GM12878 (cell line): ENCODE measurements at regions not wholly inside any gene's neighbourhood (a gene's known extent, or its start where the extent isn't known, plus 50 kb on each side); places are given as distances from the start of the nearest gene placed in this dataset.

Experiments
- ATAC-seq: fragments of 200-7000 bp; cut with Tn5 transposase; 3 replicates; pipeline ENCODE4 v1.9.1; 2020; ENCODE audit warnings: mild to moderate bottlenecking, moderate library complexity
- BruUV-seq: library from RNA; stranded (reverse); fragments of 400-500 nt; replicated peaks from 2 replicates; lab custom pipeline; 2021; lab: Mats Ljungman, UMichigan
- CTCF ChIA-PET: fragments of 300-600 bp; sonication (Branson Sonifier 250); formaldehyde crosslinking; extraction: SDS; loops from one replicate; lab custom pipeline; 2021; ENCODE audit warnings: inconsistent platforms; lab: Yijun Ruan, JAX
- POLR2A ChIA-PET: fragments of 350-600 bp; formaldehyde crosslinking; extraction: SDS; loops from one replicate; lab custom pipeline; 2021; ENCODE audit warnings: inconsistent platforms; lab: Charles Lee
- RAD21 ChIA-PET: fragments of 300-600 bp; sonication (Branson Sonifier 250); formaldehyde crosslinking; loops from one replicate; lab custom pipeline; 2023; ENCODE audit warnings: antibody characterized with exemption; ENCODE audit not compliant: unreplicated experiment; lab: Charles Lee
- SMC1A ChIA-PET: fragments of 300-600 bp; sonication (Branson Sonifier 250); formaldehyde crosslinking; loops from one replicate; lab custom pipeline; 2023; ENCODE audit not compliant: unreplicated experiment, uncharacterized antibody; lab: Charles Lee
- DNase-seq: peaks from one replicate; pipeline ENCODE4 v3.0.0-alpha.2; 2011; ENCODE audit warnings: low read depth, low spot score
- FAIRE-seq: peaks from 3 replicates; lab custom pipeline; 2011; peaks lifted over from hg19 to GRCh38; lab: Jason Lieb, UNC
- H2AFZ ChIP-seq: 2 replicates; pipeline ENCODE4 v1.6.0; 2011; ENCODE audit warnings: low read depth, low read length, control low read depth; ENCODE audit not compliant: control insufficient read depth
- H3K27ac ChIP-seq: 2 replicates; pipeline ENCODE4 v1.5.1; 2011; ENCODE audit warnings: control low read depth; ENCODE audit not compliant: control insufficient read depth, insufficient read depth
- H3K27me3 ChIP-seq, 2 experiments: replicated peaks in 1 of 2; 2 replicates each; pipeline versions ENCODE4 v1.6.0 to v1.6.1; 2011; ENCODE audit warnings: low read length in 1 of 2; ENCODE audit not compliant: control insufficient read depth in 2 of 2, insufficient read depth in 2 of 2
- H3K36me3 ChIP-seq, 2 experiments: 2 replicates each; pipeline ENCODE4 v1.5.1; 2011; ENCODE audit warnings: low read length in 1 of 2; ENCODE audit not compliant: control insufficient read depth in 2 of 2, insufficient read depth in 2 of 2
- H3K4me1 ChIP-seq: 2 replicates; pipeline ENCODE4 v1.6.1; 2011; ENCODE audit warnings: mild to moderate bottlenecking, low read length, moderate library complexity, mixed read lengths; ENCODE audit not compliant: control insufficient read depth, insufficient read depth
- H3K4me2 ChIP-seq: 2 replicates; pipeline ENCODE4 v1.6.0; 2011; ENCODE audit warnings: control low read depth; ENCODE audit not compliant: control insufficient read depth, insufficient read depth
- H3K4me3 ChIP-seq: fragments of 200-600 bp; sonication (generic); 2 replicates; pipeline ENCODE4 v1.5.1; 2016
- H3K79me2 ChIP-seq: 2 replicates; pipeline ENCODE4 v1.6.0; 2011; ENCODE audit warnings: low read length; ENCODE audit not compliant: control insufficient read depth, insufficient read depth
- H3K9ac ChIP-seq: 2 replicates; pipeline ENCODE4 v1.8.0; 2011; ENCODE audit warnings: low read length, control low read depth, mixed read lengths; ENCODE audit not compliant: control insufficient read depth, insufficient read depth
- H3K9me3 ChIP-seq: replicated peaks from 3 replicates; pipeline ENCODE4 v1.5.1; 2011; ENCODE audit warnings: mild to moderate bottlenecking, low read length; ENCODE audit not compliant: control insufficient read depth, insufficient read depth
- H4K20me1 ChIP-seq: 2 replicates; pipeline ENCODE4 v1.6.0; 2011; ENCODE audit not compliant: control insufficient read depth, insufficient read depth
- BHLHE40 ChIP-seq, 2 experiments: fragments of 450-650 bp in 1 of 2; IDR thresholded peaks; 2 replicates each; pipeline ENCODE4 v1.6.1; 2011 to 2017; ENCODE audit warnings: low read depth in 2 of 2, borderline replicate concordance in 1 of 2, improper control_type of control experiment in 1 of 2, low read length in 1 of 2, mild to moderate bottlenecking in 1 of 2
- IKZF2 ChIP-seq, 2 experiments: fragments of 450-650 bp; IDR thresholded peaks; 2 replicates each; pipeline ENCODE4 v1.6.1; 2017; ENCODE audit warnings: mild to moderate bottlenecking in 2 of 2, moderate library complexity in 2 of 2
- NFIC ChIP-seq: IDR thresholded peaks from 2 replicates; pipeline ENCODE4 v1.6.1; 2012; ENCODE audit warnings: low read depth, mild to moderate bottlenecking, inconsistent platforms, low read length, moderate library complexity
- NFXL1 ChIP-seq: fragments of 450-650 bp; IDR thresholded peaks from 2 replicates; pipeline ENCODE4 v1.6.1; 2017; ENCODE audit warnings: antibody characterized with exemption, mild to moderate bottlenecking, borderline replicate concordance
- SKIL ChIP-seq: fragments of 450-650 bp; IDR thresholded peaks from 2 replicates; pipeline ENCODE4 v1.6.1; 2017; ENCODE audit warnings: mild to moderate bottlenecking, low read depth, inconsistent platforms; ENCODE audit not compliant: poor library complexity, severe bottlenecking
- SUPT20H ChIP-seq: IDR thresholded peaks from 2 replicates; pipeline ENCODE4 v1.6.1; 2011; ENCODE audit warnings: low read depth, mild to moderate bottlenecking, low read length, moderate library complexity, borderline replicate concordance; ENCODE audit not compliant: control insufficient read depth
- TAF1 ChIP-seq: IDR thresholded peaks from 2 replicates; pipeline ENCODE4 v1.6.1; 2011; ENCODE audit warnings: mild to moderate bottlenecking, low read depth, low read length, borderline replicate concordance
- ZSCAN29 ChIP-seq: fragments of 450-650 bp; IDR thresholded peaks from 2 replicates; pipeline ENCODE4 v1.6.1; 2017; ENCODE audit warnings: mild to moderate bottlenecking, moderate library complexity
- WGBS: methylation state at CpG from one replicate; pipeline ENCODE4 v1.1.6; 2016; ENCODE audit warnings: low lambda C conversion rate; ENCODE audit not compliant: insufficient replicate concordance, insufficient coverage; ENCODE audit errors: missing lambda C conversion rate; 5-methylcytosine and 5-hydroxymethylcytosine counted together
- in situ Hi-C: fragments of 300-500 bp; cut with MboI; formaldehyde crosslinking; loops from 9 replicates; pipeline ENCODE4 v1.14.3; 2018; ENCODE audit warnings: mixed read lengths
- intact Hi-C: fragments of 100-400 bp; cut with micrococcal nuclease; formaldehyde crosslinking; loops from one replicate; pipeline ENCODE4 v1.14.2; 2022; ENCODE audit not compliant: unreplicated experiment
- TF ChIP-seq, protein P1 (sequence below): IDR thresholded peaks from 2 replicates; pipeline ENCODE4 v1.6.1; 2011; ENCODE audit warnings: mild to moderate bottlenecking, low read depth, low read length, moderate library complexity; ENCODE audit not compliant: insufficient replicate concordance

DNA sequence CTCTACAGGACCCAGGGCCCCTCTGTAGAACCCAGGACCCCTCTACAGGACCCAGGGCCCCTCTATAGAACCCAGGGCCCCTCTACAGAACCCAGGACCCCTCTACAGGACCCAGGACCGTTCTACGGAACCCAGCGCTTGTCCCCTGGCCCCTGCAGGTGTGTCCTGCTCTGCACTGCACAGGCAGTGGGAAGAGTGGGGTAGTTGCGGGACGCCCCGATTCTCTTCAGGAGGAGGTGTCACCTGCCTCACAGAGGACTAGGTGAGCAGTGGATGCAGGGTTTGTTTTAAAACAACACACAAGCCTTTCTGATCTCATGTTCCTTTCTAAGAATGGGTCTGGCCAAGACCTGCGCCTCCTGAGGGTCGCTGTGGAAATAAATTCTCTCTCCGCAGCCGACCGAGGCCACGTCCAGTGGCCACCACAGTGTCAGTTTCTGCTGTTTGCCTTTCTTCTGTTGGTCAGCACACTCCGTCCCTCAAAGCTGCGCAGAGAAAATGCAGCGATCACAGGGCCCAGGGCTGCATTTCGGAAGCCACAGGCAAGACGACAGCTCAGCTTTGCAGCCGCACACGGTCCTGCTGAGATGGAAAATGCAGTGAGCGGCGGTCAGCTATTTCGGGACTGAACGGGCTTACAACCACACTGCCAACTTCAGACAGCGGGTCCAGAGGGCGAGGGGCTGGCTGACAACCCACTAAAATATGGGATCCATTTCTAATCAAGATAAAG, 135.2 kb downstream of the DLL1 start (continued):
- TF ChIP-seq SKIL (no peak), NFIC (no peak), TAF1 (no peak), BHLHE40 (IDR thresholded peaks at IDR 0.05; ENCODE audit: borderline replicate concordance in 1 of 2, low read depth in 2 of 2, low read length in 1 of 2) (no peak)

DNA sequence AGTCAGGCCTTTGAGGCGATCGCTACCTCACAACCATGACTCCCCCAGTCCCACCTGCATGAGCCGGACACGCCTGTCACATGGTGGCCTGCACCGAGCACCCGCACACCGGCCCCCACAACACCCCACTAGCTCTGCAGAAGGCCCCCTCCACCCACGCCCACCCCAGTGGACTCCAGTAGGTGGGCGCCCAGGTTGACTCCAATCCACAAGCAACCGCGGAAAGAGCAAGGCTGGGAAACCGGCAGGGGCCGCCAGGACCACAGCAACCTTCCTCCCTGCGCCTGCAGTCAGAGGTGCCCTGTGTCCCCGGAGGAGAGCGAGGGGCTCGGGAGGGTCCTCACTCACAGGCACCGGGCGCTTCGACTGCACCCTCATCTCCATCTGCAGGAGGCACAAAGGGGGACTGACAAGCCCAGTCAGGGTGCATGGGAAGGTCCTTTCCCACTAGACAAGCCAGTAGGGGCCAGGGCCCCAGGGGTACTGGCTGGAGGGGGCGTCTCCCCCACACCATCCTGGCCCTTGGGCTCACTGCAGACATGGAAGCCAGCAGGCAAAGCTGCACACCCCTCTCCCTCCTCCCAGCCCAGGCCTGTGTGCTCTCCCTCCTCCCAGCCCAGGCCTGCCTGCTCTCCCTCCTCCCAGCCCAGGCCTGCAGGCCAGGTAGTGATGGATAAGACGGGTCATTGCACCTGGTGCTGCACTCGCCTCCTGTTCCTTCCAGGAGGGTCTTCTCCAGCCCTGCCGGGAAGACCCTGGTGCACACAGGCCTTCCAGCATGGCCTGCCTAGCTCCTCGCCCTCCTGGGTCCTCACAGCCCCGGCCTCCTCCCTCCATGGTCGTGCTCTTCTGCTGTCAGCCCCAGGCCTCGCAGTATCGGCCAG, 137.2 kb downstream of the DLL1 start:
- ChIA-PET CTCF (no interaction called here), POLR2A (no interaction called here), SMC1A (no interaction called here), RAD21 (no interaction called here)
- no peak overlapping the region for H2AFZ ChIP-seq
- DNase-seq = no peak
- in situ Hi-C loops (no loop called here), intact Hi-C loops (no loop called here)
- H3K27ac ChIP-seq = no peak overlapping the region
- H3K79me2 ChIP-seq = no peaks in the 10 kb centered on the region
- H3K9me3 ChIP-seq = no peaks in the 10 kb centered on the region; the same call in 2 of the 3 replicates
- H3K4me1 ChIP-seq = no peaks in the 10 kb centered on the region
- H3K4me2 ChIP-seq = no peak overlapping the region
- FAIRE-seq = no peak
- no peak for ATAC-seq
- H3K27me3 ChIP-seq = peaks cover 0 to 3% of the 10 kb centered on the region in 2 experiments; a peak in 1 of 4 replicates
- H4K20me1 ChIP-seq = no peaks in the 10 kb centered on the region
- no TSS peak for BruUV-seq
- TF ChIP-seq IKZF2 (IDR thresholded peaks at IDR 0.05) (no peak), ZSCAN29 (no peak), NFXL1 (0 out of 2 replicates have a peak, but pooled peaks have one; percentile 30), SUPT20H (no peak)
- TF ChIP-seq, protein P1, sequence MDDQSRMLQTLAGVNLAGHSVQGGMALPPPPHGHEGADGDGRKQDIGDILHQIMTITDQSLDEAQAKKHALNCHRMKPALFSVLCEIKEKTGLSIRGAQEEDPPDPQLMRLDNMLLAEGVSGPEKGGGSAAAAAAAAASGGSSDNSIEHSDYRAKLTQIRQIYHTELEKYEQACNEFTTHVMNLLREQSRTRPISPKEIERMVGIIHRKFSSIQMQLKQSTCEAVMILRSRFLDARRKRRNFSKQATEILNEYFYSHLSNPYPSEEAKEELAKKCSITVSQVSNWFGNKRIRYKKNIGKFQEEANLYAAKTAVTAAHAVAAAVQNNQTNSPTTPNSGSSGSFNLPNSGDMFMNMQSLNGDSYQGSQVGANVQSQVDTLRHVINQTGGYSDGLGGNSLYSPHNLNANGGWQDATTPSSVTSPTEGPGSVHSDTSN = no peak
- H3K36me3 ChIP-seq = no peaks in the 10 kb centered on the region
- WGBS = 60% methylated on average over 24 of the region's 29 CpGs
- H3K4me3 ChIP-seq = no peak overlapping the region
- H3K9ac ChIP-seq = no peak overlapping the region
